Chondrocyte (in vitro differentiated cells): ENCODE measurements at regions not wholly inside any gene's neighbourhood (a gene's known extent, or its start where the extent isn't known, plus 50 kb on each side); places are given as distances from the start of the nearest gene placed in this dataset.

Experiments
- DNase-seq: peaks from one replicate; pipeline ENCODE4 v3.0.0; 2021; ENCODE audit warnings: mixed read lengths, low spot score
- H3K27ac Mint-ChIP-seq: one replicate; pipeline ENCODE4 v1.8.0; 2021; ENCODE audit warnings: mild to moderate bottlenecking, moderate library complexity, mixed read lengths; ENCODE audit not compliant: unreplicated experiment
- H3K27me3 Mint-ChIP-seq: 2 replicates; pipeline ENCODE4 v1.8.0; 2021; ENCODE audit warnings: low read depth, mixed read lengths
- H3K36me3 Mint-ChIP-seq: 2 replicates; pipeline ENCODE4 v1.8.0; 2021; ENCODE audit warnings: low read depth, mixed read lengths
- H3K4me1 Mint-ChIP-seq: 2 replicates; pipeline ENCODE4 v1.8.0; 2021; ENCODE audit warnings: low read depth, mild to moderate bottlenecking, mixed read lengths
- H3K4me3 Mint-ChIP-seq: one replicate; pipeline ENCODE4 v1.8.0; 2021; ENCODE audit warnings: mild to moderate bottlenecking, moderate library complexity, mixed read lengths; ENCODE audit not compliant: unreplicated experiment
- H3K9me3 Mint-ChIP-seq: 2 replicates; pipeline ENCODE4 v1.8.0; 2021; ENCODE audit warnings: low read depth, mixed read lengths
- CTCF ChIP-seq: fragments of 200-600 bp; sonication (generic); IDR thresholded peaks from 2 replicates; pipeline ENCODE4 v1.5.0; 2021; ENCODE audit warnings: antibody characterized with exemption, mild to moderate bottlenecking, moderate library complexity

GRCh38 chr4:43277003-43277402 lies 384.5 kb downstream of the GRXCR1 start:
- Mint-ChIP-seq H3K36me3 (no peaks in the 10 kb centered on the region), H3K4me1 (no peaks in the 10 kb centered on the region), H3K9me3 (no peaks in the 10 kb centered on the region), H3K4me3 (no peak overlapping the region), H3K27me3 (peaks cover 3% of the 10 kb centered on the region), H3K27ac (no peak overlapping the region)
- TF ChIP-seq CTCF: no peak
- no peak for DNase-seq

- H3K27ac Mint-ChIP-seq: no peak overlapping the region
- DNase-seq: no peak
- H3K4me1 Mint-ChIP-seq: no peaks in the 10 kb centered on the region
- H3K27me3 Mint-ChIP-seq: peaks cover 6% of the 10 kb centered on the region
- H3K9me3 Mint-ChIP-seq: no peaks in the 10 kb centered on the region
- H3K36me3 Mint-ChIP-seq: no peaks in the 10 kb centered on the region
- TF ChIP-seq CTCF: no peak
- H3K4me3 Mint-ChIP-seq: no peak overlapping the region
These were observed 390.0 kb downstream of the GRXCR1 start for GRCh38 chr4:43282534-43282933.

- no peak for TF ChIP-seq CTCF
- H3K36me3 Mint-ChIP-seq: no peaks in the 10 kb centered on the region
- peaks cover 3% of the 10 kb centered on the region for H3K27me3 Mint-ChIP-seq
- H3K4me1 Mint-ChIP-seq: no peaks in the 10 kb centered on the region
- no peak for DNase-seq
- H3K9me3 Mint-ChIP-seq: no peaks in the 10 kb centered on the region
- no peak overlapping the region for H3K4me3 Mint-ChIP-seq
- no peak overlapping the region for H3K27ac Mint-ChIP-seq
These were observed 393.6 kb downstream of the GRXCR1 start for GRCh38 chr4:43286137-43286536.

- H3K4me1 Mint-ChIP-seq: no peaks in the 10 kb centered on the region
- H3K27ac Mint-ChIP-seq: no peak overlapping the region
- TF ChIP-seq CTCF: no peak
- H3K36me3 Mint-ChIP-seq: no peaks in the 10 kb centered on the region
- no peaks in the 10 kb centered on the region for H3K27me3 Mint-ChIP-seq
- H3K9me3 Mint-ChIP-seq: peaks cover 5% of the 10 kb centered on the region
- no peak overlapping the region for H3K4me3 Mint-ChIP-seq
- no peak for DNase-seq
These were observed 404.5 kb downstream of the GRXCR1 start for GRCh38 chr4:43296946-43297528.

- Mint-ChIP-seq H3K27ac (no peak overlapping the region), H3K9me3 (peaks cover 2% of the 10 kb centered on the region), H3K4me3 (no peak overlapping the region), H3K27me3 (peaks cover 5% of the 10 kb centered on the region), H3K36me3 (no peaks in the 10 kb centered on the region), H3K4me1 (no peaks in the 10 kb centered on the region)
- TF ChIP-seq CTCF: no peak
- DNase-seq: no peak
These were observed 424.3 kb downstream of the GRXCR1 start for GRCh38 chr4:43316813-43317212.
